ENCODE measurements at regions not wholly inside any gene's neighbourhood (a gene's known extent, or its start where the extent isn't known, plus 50 kb on each side); places are given as distances from the start of the nearest gene placed in this dataset.
A peak's percentile ranks its signal among the peaks of the same experiment; 100 is the strongest.

DNA sequence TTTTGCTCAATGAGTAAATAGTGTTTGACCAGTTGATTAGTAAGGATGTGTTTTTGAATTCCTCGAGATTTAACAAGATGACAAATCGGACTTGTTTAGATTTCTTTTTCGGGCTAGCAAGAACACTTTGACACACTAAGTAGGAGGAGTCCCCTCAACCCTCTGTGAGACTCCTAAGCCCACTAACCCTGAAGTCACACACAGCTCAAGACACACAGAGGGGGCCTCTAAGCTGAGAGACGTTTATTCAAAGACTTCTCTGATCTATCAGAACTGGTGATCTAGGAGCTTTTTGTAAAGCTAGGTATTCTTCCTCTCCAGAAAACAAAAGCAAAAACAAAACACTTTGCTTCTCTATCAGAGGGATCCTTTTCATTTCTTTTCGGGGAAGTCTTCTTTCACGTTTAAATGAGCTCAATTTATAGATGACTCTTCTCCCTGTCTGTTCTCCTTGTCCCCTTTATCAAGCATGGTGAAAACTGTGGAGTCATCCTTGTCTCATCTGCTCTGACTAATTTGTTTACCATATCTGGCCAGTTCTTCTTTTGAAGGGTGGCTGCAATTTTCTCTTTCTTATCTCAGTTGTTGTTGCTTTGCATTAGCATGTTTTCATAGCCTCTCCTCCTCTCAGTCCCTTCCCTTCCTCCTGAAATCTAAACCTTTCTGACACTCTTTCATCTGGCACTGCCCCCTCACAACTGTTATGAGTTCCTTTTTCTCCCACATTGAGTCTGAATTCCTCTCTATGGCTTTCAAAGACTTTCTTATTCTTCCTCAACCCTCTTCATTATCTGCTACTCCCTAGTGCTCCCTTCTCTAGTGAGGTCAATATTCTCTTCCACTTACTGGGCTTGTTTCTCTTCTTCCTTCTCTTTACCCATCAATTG is 68.5 kb upstream of the RAI14 start:
- DNase-seq, result no peak

DNA sequence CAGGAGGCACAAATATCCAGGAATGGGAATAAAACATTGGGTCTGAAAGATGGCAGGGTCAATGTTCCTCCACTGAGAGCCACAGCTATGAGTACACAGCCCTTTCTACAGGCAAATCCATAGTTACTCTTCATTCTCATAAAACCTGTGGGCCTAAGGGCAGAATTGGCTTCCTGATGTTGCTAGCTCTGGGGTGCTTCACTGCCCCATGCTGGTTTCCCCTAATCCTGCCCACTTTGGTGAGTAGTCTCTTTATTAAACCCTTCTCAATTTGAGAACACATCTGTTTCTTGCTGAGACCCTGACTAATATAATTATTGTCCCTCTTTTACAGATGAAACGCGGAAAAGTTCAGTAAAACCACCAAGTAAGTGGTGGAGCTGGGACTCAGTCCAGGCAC is 66.3 kb upstream of the RAI14 start:
- Histone ChIP-seq H3K9ac (ENCODE audit: insufficient read depth in 1 of 2, low read length in 2 of 2) (no peak overlapping the region), H3K27me3 (ENCODE audit: control insufficient read depth in 3 of 3, insufficient read depth in 3 of 3, low read length in 2 of 3) (no peaks in the 10 kb centered on the region), H3K36me3 (ENCODE audit: control insufficient read depth in 4 of 4, insufficient read depth in 4 of 4, low read length in 4 of 4) (no peaks in the 10 kb centered on the region), H3K9me3 (ENCODE audit: control insufficient read depth in 4 of 4, insufficient read depth in 3 of 4, low read length in 3 of 4) (no peaks in the 10 kb centered on the region), H3K27ac (ENCODE audit: low read depth in 1 of 2, low read length in 1 of 2) (no peak overlapping the region), H3K4me3 (no peak overlapping the region), H3K4me1 (ENCODE audit: control insufficient read depth in 5 of 5, insufficient read depth in 5 of 5, low read length in 5 of 5) (peaks cover 0 to 4% (median 0%) of the 10 kb centered on the region in 5 donors)
- no peak for DNase-seq
- 96 to 100% methylated on average over 2 of the region's 2 CpGs for WGBS, 2 donors
- ATAC-seq (ENCODE audit: insufficient read depth, low FRiP score), result no peak
- TF ChIP-seq, protein P1, sequence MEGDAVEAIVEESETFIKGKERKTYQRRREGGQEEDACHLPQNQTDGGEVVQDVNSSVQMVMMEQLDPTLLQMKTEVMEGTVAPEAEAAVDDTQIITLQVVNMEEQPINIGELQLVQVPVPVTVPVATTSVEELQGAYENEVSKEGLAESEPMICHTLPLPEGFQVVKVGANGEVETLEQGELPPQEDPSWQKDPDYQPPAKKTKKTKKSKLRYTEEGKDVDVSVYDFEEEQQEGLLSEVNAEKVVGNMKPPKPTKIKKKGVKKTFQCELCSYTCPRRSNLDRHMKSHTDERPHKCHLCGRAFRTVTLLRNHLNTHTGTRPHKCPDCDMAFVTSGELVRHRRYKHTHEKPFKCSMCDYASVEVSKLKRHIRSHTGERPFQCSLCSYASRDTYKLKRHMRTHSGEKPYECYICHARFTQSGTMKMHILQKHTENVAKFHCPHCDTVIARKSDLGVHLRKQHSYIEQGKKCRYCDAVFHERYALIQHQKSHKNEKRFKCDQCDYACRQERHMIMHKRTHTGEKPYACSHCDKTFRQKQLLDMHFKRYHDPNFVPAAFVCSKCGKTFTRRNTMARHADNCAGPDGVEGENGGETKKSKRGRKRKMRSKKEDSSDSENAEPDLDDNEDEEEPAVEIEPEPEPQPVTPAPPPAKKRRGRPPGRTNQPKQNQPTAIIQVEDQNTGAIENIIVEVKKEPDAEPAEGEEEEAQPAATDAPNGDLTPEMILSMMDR (IDR thresholded peaks at IDR 0.05; ENCODE audit: control extremely low read depth, extremely low read depth), result no peak

More for the DNA sequence above, 68.5 kb upstream of the RAI14 start:
- Histone ChIP-seq H3K27ac (ENCODE audit: low read depth in 1 of 2, low read length in 1 of 2) (peak overlapping the region in 1 of 2 donors; percentile 47), H3K4me3 (no peak overlapping the region), H3K4me1 (ENCODE audit: control insufficient read depth in 5 of 5, insufficient read depth in 5 of 5, low read length in 5 of 5) (peaks cover 0 to 4% (median 0%) of the 10 kb centered on the region in 5 donors), H3K9ac (ENCODE audit: insufficient read depth in 1 of 2, low read length in 2 of 2) (no peak overlapping the region), H3K27me3 (ENCODE audit: control insufficient read depth in 3 of 3, insufficient read depth in 3 of 3, low read length in 2 of 3) (no peaks in the 10 kb centered on the region), H3K36me3 (ENCODE audit: control insufficient read depth in 4 of 4, insufficient read depth in 4 of 4, low read length in 4 of 4) (no peaks in the 10 kb centered on the region), H3K9me3 (ENCODE audit: control insufficient read depth in 4 of 4, insufficient read depth in 3 of 4, low read length in 3 of 4) (no peaks in the 10 kb centered on the region)
- no peak for ATAC-seq (ENCODE audit: insufficient read depth, low FRiP score)
- TF ChIP-seq, protein P1 (IDR thresholded peaks at IDR 0.05; ENCODE audit: control extremely low read depth, extremely low read depth), result no peak
- WGBS, 2 donors, result 62 to 77% methylated on average over 6 of the region's 6 CpGs

DNA sequence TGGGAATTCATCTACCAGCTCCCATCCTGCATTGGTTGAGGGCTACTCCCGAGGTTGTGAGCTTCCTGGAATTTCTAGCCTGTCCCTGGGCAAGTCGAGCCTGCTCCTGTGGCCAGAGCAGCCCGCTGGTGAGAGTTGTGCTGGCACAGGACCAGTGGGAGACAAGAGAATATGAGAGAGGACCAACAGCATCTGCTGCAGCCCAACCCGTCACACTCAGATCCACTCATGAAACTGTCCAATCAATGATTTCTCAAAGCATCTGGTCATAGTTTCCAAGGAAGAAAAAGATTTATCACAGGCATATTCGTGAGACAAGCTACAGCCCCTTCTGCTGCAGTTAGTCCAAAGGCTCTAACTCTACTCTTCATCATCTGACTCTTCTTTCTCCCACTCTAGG is 64.4 kb upstream of the RAI14 start:
- 78 to 80% methylated on average over 5 of the region's 5 CpGs for WGBS, 2 donors
- no peak for ATAC-seq (ENCODE audit: insufficient read depth, low FRiP score)

More for the DNA sequence above, 64.4 kb upstream of the RAI14 start:
- no peaks in the 10 kb centered on the region for H3K27me3 ChIP-seq (ENCODE audit: control insufficient read depth in 3 of 3, insufficient read depth in 3 of 3, low read length in 2 of 3)
- H3K36me3 ChIP-seq (ENCODE audit: control insufficient read depth in 4 of 4, insufficient read depth in 4 of 4, low read length in 4 of 4), result no peaks in the 10 kb centered on the region
- H3K4me3 ChIP-seq, result no peak overlapping the region
- TF ChIP-seq, protein P1 (IDR thresholded peaks at IDR 0.05; ENCODE audit: control extremely low read depth, extremely low read depth), result no peak
- H3K4me1 ChIP-seq (ENCODE audit: control insufficient read depth in 5 of 5, insufficient read depth in 5 of 5, low read length in 5 of 5), result peaks cover 0 to 1% (median 0%) of the 10 kb centered on the region in 5 donors
- no peak for DNase-seq
- H3K9me3 ChIP-seq (ENCODE audit: control insufficient read depth in 4 of 4, insufficient read depth in 3 of 4, low read length in 3 of 4), result no peaks in the 10 kb centered on the region
- H3K9ac ChIP-seq (ENCODE audit: insufficient read depth in 1 of 2, low read length in 2 of 2), result no peak overlapping the region
- H3K27ac ChIP-seq (ENCODE audit: low read depth in 1 of 2, low read length in 1 of 2), result no peak overlapping the region

Data from lung (tissue), 11 donors.